GM19035 (cell line): ENCODE measurements at regions not wholly inside any gene's neighbourhood (a gene's known extent, or its start where the extent isn't known, plus 50 kb on each side); places are given as distances from the start of the nearest gene placed in this dataset.

Experiments used
- ATAC-seq: cut with Tn5 transposase; IDR thresholded peaks from one replicate; pipeline ENCODE4 v1.9.1; 2021; ENCODE audit not compliant: unreplicated experiment

DNA sequence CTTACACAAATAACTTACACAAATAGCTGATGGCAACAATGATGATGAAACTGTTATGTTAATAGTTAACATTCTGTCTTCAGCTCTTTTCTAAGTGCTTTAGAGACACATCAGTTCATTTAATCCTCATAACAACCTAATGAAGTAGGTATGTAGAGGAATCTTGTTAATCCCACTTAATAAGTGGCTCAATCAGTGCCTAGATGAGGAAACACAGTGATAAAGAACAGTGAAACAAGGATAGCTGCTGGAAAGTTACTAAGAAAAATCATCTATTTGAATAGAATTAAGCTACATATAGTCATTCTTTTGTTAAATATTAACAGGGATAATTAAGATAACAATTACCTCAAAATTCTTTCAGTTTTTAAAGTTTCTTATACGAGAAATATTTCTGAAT, 487.6 kb downstream of the ARL4A start:
- ATAC-seq = no peak

DNA sequence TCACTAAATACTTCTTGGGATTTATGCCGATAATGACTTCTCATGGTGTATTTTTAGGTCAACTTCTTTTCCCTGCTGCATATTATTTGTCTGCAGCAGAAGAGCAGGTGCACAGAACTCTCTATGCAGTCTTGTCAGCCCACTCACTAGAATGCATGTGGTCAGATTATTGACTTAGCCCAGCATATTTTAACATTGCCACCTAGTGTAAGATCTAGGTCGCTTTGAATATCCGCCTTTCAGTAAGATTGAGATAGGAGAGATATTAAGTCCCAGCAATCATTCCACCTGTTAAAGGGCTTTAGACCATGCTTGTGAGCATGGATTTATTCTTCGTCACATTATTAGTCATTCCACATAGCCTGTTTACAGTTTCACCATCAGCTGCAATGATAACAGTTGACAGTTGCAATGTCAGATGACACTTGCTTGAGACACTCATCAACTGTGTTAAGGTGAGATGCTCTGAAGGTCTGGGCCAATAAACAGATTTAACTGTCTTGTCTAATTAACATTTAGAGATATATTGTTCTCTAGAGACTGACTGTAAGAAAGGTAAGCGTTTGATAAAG, 491.7 kb downstream of the ARL4A start:
- ATAC-seq = no peak

- no peak for ATAC-seq
Measured at GRCh38 chr7:13179775-13180523, 492.5 kb downstream of the ARL4A start.

GRCh38 chr7:13181216-13181615, 493.8 kb downstream of the ARL4A start:
- ATAC-seq = no peak

GRCh38 chr7:13185139-13185538, 497.7 kb downstream of the ARL4A start:
- no peak for ATAC-seq

DNA sequence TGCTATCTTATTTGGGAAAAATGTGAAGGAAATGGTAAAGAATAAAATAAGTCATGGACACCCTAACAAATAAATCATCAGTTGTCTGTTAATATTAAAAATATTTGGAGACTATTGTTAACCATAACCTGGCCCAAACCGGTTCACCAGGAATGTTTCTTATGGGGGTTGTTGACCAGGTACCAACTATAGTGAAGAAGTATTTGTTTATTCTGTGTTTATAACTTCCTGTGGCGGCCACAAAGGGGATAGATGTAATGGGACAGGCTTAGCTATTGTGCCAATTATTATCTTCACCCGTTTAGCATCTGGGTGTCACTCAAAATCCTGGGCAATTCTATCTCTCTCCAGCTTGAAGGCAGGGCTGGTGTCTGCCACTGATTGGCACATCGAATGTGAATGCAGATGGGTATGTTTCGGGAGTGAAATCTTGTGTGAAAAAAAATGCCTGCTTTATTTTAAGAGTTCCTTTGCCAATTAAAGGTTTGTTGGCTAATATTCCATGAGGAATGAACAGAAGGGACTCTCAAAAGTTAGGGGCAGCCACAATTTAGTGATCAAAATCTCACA, 500.9 kb downstream of the ARL4A start:
- ATAC-seq = no peak

DNA sequence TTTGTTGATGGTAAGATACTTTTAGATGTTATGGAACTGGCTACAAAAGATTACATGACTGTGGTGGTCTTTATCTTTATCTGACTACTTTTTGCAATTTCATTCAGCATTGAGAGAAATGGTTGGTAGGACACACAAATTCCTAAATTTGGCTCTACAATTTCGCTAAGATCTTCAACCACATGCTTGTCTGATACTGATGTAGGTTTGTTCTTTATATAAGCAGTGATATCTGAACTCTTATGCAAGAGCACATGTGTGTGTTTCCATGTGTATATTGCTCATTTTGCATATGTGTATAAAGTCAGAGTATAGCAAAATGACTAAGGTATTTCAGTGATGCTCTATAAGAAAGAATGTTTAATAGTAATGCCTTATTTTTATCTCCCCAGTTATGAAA, 501.5 kb downstream of the ARL4A start:
- no peak for ATAC-seq

- ATAC-seq = no peak
Measured at GRCh38 chr7:13189668-13190067, 502.2 kb downstream of the ARL4A start.

GRCh38 chr7:13197501-13197900, 510.1 kb downstream of the ARL4A start:
- no peak for ATAC-seq

- no peak for ATAC-seq
Measured at GRCh38 chr7:13198036-13198435, 510.6 kb downstream of the ARL4A start.

GRCh38 chr7:13198727-13199126, 511.3 kb downstream of the ARL4A start:
- no peak for ATAC-seq

DNA sequence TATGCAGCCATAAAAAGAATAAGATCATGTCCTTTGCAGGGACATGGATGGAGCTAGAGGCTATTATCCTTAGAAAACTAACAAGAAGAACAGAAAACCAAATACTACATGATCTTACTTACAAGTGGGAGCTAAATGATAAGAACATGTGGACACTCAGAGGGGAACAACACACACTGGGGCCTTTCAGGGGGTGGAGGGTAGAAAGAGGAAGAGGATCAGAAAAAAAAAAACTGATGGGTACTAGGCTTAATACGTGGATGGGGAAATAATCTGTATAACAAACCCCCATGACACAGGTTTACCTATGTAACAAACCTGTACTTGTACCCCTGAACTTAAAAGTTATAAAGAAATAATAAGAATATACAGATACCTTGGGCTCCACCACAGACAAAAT, 514.2 kb downstream of the ARL4A start:
- no peak for ATAC-seq

DNA sequence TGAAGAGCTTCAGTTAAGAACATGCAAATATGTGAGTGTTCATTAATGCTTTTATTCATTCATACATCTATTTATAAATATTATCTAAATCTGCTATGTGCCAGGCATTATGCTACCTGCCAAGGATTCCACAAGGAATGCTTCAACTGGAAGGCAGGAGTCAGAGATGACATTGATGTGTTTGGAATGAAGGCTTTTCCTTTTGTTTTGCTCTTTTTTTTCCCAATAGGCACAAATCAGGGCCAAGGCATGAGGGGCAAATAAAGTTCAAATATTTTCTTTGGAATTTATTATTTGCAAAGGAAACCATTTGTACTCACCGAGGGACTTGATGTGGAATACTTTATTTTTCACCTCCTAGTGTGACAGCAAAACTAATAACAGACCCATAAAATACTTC, 530.3 kb downstream of the ARL4A start:
- ATAC-seq = no peak

GRCh38 chr7:13225068-13225467, 537.6 kb downstream of the ARL4A start:
- ATAC-seq = no peak

DNA sequence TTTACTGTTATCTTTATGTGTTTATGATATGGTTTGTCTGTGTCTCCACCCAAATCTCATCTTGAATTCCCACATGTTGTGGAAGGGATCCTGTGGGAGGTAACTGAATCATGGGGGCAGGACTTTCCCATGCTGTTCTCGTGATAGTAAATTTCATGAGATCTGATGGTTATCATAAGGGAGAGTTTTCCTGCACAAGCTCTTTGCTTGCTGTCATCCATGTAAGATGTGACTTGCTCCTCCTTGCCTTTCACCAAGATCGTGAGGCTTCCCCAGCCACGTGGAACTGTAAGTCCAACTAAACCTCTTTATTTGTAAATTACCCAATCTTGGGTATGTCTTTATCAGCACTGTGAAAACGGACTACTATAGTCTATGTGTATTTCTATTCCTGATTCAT, 539.0 kb downstream of the ARL4A start:
- ATAC-seq = no peak

DNA sequence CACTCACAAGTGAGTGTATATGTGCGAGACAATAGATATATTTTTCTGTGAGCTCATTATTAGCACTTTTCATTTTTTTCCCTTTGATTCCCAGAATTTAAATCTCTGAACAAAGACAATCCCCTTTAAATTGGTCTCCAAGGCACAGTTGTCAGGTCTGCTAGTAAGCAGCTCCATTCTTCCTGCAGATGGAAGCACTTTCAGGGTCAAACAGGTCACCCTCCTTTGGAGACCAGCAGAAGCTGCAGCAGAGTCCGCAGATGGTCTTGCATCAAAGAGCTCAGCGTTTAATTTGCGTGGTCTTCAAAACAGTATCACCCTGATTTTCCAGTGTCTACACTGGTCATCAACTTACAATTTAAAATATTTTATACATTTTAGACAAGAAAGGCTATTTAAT, 543.8 kb downstream of the ARL4A start:
- no peak for ATAC-seq

DNA sequence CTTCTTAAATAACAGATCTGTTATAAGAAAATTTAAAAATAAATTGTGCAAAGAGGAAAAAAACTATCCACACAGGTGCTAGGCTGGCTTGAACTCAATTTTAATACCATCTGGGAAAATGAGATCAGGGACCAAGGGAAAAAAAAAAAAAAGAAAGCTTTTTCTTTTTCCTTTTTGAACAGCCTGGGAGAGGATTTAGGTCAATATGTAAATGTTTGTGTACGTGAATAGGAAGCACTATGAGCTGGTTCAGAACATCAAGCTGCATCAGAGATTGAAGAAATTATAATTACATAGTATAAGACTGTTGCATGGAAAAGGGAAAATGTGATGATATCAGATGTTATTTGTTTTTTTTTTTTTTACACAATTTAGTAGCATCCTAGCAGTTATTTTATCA, 548.0 kb downstream of the ARL4A start:
- no peak for ATAC-seq

DNA sequence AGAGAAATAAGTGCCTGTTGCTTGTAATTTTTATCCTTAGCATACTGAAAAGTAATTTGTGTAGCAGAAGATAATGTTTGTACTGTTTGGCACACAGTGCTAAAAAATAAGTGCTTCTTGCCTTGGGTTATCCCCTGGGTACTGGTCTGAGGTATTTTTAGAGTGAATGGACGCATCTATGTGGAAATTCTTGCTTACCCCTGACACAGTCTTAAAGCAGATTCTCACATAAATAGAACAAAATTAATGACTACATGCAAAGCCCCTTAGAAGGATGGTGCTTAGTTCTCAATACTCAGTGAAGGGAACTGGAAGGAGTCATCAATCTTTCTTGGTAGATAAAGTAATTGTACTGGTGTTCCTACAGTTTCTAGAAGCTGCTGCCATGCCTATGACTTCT, 548.6 kb downstream of the ARL4A start:
- no peak for ATAC-seq

GRCh38 chr7:13240349-13240748, 552.9 kb downstream of the ARL4A start:
- ATAC-seq = no peak

DNA sequence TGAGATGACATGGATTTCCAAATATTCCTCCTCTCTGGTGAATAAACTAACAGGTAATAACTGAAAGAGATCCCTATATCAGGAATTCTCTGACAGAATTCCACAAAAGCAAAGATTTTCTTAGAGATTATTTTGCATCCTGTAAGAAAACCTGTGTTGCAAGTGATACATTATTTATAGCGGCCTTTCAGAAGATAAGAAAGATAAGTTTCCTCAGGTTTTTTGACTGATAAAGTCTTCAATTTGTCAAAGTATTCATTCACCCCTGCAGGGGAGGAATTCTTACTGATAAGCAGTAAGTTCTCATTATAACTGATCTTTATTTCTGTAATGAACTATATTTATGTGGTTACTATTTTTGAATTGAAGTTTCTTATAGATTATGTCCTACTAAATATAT, 554.0 kb downstream of the ARL4A start:
- ATAC-seq = no peak

DNA sequence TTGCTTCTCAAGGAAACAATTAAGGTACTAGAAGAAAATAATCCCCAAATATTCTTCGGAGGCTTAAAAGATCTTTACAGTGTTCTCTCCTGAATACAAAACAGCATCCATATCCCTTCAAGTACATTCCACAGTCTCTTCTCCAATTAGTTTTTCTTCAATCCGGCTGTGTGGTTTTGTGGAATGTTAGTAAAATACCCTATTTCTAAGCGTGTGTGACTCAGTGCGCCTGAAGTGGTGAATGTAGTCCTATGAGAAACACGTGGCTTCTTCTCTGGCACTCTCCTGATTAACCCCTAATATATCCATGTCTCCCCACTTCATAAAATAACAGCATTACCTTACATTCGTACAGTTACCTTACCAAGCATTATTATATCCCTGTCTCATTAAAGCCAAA, 570.2 kb downstream of the ARL4A start:
- no peak for ATAC-seq

GRCh38 chr7:13258386-13258785, 571.0 kb downstream of the ARL4A start:
- no peak for ATAC-seq

DNA sequence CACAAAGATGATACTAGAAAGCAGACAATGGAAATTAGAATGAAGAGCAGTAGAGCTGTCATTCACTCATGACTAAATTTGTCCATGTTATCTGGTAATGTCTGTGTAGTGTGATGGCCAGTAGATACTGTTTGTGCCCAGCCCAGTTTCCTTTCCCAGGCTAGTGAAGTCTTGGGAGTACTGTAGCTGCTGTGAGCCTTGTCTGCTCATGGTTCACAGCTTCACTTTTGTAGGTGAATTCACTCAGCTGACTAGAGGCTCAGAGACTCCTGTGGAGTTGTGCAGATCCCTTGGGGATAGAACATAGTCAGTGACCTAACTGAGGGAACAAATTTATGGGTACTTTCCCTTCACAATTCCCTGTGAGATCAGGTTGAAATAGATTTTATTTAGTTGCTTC, 572.5 kb downstream of the ARL4A start:
- ATAC-seq = no peak
